ENCODE measurements at regions not wholly inside any gene's neighbourhood (a gene's known extent, or its start where the extent isn't known, plus 50 kb on each side); places are given as distances from the start of the nearest gene placed in this dataset.

DNA sequence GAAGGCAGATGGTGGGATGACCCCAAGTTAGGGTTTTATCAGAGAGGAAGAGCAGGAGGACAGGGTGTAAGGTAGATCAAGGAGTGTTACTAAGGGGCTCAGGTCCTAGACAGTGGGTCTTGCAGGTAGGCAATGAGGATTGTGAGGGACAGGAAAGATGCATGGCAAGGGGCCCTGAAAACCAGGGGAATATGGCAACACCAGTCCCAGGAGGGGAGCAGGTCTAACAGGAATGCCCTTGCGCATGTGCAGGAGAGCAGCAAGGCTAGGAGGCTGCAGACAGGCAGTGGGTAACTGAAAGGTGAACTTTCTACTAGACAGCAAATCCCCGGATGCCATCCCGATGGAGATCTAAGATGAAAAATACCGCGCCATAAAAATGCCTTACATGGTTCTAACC is 211.3 kb downstream of the ALG10 start:
- CTCF ChIA-PET (ENCODE audit: low intra/inter-chr PET ratio, low total read pairs): no interaction called here
- TF ChIP-seq NR2F6 (IDR thresholded peaks at IDR 0.05): no peak
- TF ChIP-seq NR2F6 (CRISPR knock-in tag; IDR thresholded peaks at IDR 0.05): no peak
- TF ChIP-seq TEAD3 (CRISPR knock-in tag; optimal IDR thresholded peaks at IDR 0.05; ENCODE audit: borderline replicate concordance): no peak
- TF ChIP-seq ZNF124 (CRISPR knock-in tag; IDR thresholded peaks at IDR 0.05): no peak
- no peak for TF ChIP-seq ZNF512B (CRISPR knock-in tag; IDR thresholded peaks at IDR 0.05; ENCODE audit: borderline replicate concordance)
- no peak for TF ChIP-seq ZNF781 (CRISPR knock-in tag; IDR thresholded peaks at IDR 0.05; ENCODE audit: borderline replicate concordance, not compliant biosample characterization)
- no peak for TF ChIP-seq ZBTB33 (CRISPR knock-in tag; IDR thresholded peaks at IDR 0.05)
- no peak for TF ChIP-seq PBX3 (CRISPR knock-in tag; IDR thresholded peaks at IDR 0.05; ENCODE audit: borderline replicate concordance)
- TF ChIP-seq ZNF724P (CRISPR knock-in tag; IDR thresholded peaks at IDR 0.05; ENCODE audit: borderline replicate concordance): no peak
- TF ChIP-seq STAT6 (CRISPR knock-in tag; IDR thresholded peaks at IDR 0.05; ENCODE audit: borderline replicate concordance): no peak
- TF ChIP-seq PAX8 (CRISPR knock-in tag; IDR thresholded peaks at IDR 0.05; ENCODE audit: borderline replicate concordance): no peak
- TF ChIP-seq ZNF777 (CRISPR knock-in tag; IDR thresholded peaks at IDR 0.05): no peak
- TF ChIP-seq, protein P1, sequence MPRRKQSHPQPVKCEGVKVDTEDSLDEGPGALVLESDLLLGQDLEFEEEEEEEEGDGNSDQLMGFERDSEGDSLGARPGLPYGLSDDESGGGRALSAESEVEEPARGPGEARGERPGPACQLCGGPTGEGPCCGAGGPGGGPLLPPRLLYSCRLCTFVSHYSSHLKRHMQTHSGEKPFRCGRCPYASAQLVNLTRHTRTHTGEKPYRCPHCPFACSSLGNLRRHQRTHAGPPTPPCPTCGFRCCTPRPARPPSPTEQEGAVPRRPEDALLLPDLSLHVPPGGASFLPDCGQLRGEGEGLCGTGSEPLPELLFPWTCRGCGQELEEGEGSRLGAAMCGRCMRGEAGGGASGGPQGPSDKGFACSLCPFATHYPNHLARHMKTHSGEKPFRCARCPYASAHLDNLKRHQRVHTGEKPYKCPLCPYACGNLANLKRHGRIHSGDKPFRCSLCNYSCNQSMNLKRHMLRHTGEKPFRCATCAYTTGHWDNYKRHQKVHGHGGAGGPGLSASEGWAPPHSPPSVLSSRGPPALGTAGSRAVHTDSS (CRISPR knock-in tag; conservative IDR thresholded peaks at IDR 0.05): no peak
- TF ChIP-seq CAMTA2 (CRISPR knock-in tag; IDR thresholded peaks at IDR 0.05; ENCODE audit: borderline replicate concordance): no peak

More for the DNA sequence above, 211.3 kb downstream of the ALG10 start:
- H3K4me1 ChIP-seq (ENCODE audit: insufficient read depth, low read length): no peaks in the 10 kb centered on the region
- no peaks in the 10 kb centered on the region for H3K9me3 ChIP-seq (ENCODE audit: low read length)
- 20% methylated on average over 5 of the region's 5 CpGs for WGBS (ENCODE audit: low lambda C conversion rate)
- no peak overlapping the region for H3K4me2 ChIP-seq (ENCODE audit: low read depth, low read length)
- H4K20me1 ChIP-seq (ENCODE audit: insufficient read depth, low read length): no peaks in the 10 kb centered on the region
- no peak overlapping the region for H2AFZ ChIP-seq (ENCODE audit: low read length)
- H3K27me3 ChIP-seq (ENCODE audit: control insufficient read depth in 1 of 2, insufficient read depth in 2 of 2, low read length in 2 of 2): no peaks in the 10 kb centered on the region
- no peak for ATAC-seq
- no peak overlapping the region for H3K9ac ChIP-seq (ENCODE audit: insufficient read depth, low read depth, low read length)
- no peaks in the 10 kb centered on the region for H3K36me3 ChIP-seq (replicated peaks in 1 of 2; ENCODE audit: control insufficient read depth in 1 of 2, insufficient read depth in 2 of 2, low read length in 2 of 2)
- no peak for DNase-seq (ENCODE audit: low spot score)
- POLR2A ChIA-PET: no interaction called here
- H3K27ac ChIP-seq (ENCODE audit: extremely low read length, insufficient read depth, low read length): no peak overlapping the region
- intact Hi-C loops (cut with micrococcal nuclease; ENCODE audit: unreplicated experiment) (no loop called here), in situ Hi-C loops (cut with HindIII; ENCODE audit: extremely low pct_ligation_motif_present, low pct_unique_long_range_greater_than_20kb) (no loop called here)
- no peak overlapping the region for H3K4me3 ChIP-seq (replicated peaks in 1 of 3; ENCODE audit: insufficient read depth in 1 of 3, low read depth in 2 of 3, low read length in 3 of 3)
- BruUV-seq (replicated peaks): no TSS peak
- no peak for FAIRE-seq
- H3K79me2 ChIP-seq (ENCODE audit: insufficient read depth, low read length): no peaks in the 10 kb centered on the region

Measured in HepG2 (cell line).